ENCODE measurements at regions not wholly inside any gene's neighbourhood (a gene's known extent, or its start where the extent isn't known, plus 50 kb on each side); places are given as distances from the start of the nearest gene placed in this dataset.

GRCh38 chr13:99743094-99743493 is 228.5 kb downstream of the ZIC5 start:
- TF ChIP-seq, protein P1, sequence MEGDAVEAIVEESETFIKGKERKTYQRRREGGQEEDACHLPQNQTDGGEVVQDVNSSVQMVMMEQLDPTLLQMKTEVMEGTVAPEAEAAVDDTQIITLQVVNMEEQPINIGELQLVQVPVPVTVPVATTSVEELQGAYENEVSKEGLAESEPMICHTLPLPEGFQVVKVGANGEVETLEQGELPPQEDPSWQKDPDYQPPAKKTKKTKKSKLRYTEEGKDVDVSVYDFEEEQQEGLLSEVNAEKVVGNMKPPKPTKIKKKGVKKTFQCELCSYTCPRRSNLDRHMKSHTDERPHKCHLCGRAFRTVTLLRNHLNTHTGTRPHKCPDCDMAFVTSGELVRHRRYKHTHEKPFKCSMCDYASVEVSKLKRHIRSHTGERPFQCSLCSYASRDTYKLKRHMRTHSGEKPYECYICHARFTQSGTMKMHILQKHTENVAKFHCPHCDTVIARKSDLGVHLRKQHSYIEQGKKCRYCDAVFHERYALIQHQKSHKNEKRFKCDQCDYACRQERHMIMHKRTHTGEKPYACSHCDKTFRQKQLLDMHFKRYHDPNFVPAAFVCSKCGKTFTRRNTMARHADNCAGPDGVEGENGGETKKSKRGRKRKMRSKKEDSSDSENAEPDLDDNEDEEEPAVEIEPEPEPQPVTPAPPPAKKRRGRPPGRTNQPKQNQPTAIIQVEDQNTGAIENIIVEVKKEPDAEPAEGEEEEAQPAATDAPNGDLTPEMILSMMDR (IDR thresholded peaks at IDR 0.05), result no peak
- TF ChIP-seq POLR2A (IDR thresholded peaks at IDR 0.05), result no peak
- no peak for TF ChIP-seq EP300 (IDR thresholded peaks at IDR 0.05)
